ENCODE measurements at regions not wholly inside any gene's neighbourhood (a gene's known extent, or its start where the extent isn't known, plus 50 kb on each side); places are given as distances from the start of the nearest gene placed in this dataset.

DNA sequence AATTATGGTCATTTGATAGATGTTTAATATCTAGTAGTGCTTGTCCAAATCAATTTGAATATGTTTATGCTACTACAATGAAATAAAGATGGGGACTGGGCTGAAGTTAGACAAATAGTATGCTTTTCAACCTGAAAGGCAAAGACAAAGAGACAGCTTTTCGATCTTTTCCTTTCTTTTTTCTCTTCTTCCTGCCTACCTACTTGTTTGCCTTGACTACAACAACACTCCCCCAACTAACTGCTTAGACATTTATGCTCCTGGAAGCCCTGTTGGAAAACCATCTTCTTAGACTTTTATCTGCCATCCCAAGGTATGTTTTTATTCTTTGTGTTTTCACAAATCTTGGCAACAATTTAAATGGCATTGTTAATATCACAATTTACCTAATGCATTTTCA is 374.4 kb upstream of the DDI1 start:
- H3K9ac ChIP-seq (ENCODE audit: low read depth in 1 of 2, low read length in 2 of 2) = no peak overlapping the region
- no peaks in the 10 kb centered on the region for H3K9me3 ChIP-seq (ENCODE audit: control insufficient read depth in 4 of 4, low read length in 3 of 4)
- H3K27ac ChIP-seq (ENCODE audit: low read depth in 1 of 2, low read length in 2 of 2) = no peak overlapping the region
- TF ChIP-seq, protein P1, sequence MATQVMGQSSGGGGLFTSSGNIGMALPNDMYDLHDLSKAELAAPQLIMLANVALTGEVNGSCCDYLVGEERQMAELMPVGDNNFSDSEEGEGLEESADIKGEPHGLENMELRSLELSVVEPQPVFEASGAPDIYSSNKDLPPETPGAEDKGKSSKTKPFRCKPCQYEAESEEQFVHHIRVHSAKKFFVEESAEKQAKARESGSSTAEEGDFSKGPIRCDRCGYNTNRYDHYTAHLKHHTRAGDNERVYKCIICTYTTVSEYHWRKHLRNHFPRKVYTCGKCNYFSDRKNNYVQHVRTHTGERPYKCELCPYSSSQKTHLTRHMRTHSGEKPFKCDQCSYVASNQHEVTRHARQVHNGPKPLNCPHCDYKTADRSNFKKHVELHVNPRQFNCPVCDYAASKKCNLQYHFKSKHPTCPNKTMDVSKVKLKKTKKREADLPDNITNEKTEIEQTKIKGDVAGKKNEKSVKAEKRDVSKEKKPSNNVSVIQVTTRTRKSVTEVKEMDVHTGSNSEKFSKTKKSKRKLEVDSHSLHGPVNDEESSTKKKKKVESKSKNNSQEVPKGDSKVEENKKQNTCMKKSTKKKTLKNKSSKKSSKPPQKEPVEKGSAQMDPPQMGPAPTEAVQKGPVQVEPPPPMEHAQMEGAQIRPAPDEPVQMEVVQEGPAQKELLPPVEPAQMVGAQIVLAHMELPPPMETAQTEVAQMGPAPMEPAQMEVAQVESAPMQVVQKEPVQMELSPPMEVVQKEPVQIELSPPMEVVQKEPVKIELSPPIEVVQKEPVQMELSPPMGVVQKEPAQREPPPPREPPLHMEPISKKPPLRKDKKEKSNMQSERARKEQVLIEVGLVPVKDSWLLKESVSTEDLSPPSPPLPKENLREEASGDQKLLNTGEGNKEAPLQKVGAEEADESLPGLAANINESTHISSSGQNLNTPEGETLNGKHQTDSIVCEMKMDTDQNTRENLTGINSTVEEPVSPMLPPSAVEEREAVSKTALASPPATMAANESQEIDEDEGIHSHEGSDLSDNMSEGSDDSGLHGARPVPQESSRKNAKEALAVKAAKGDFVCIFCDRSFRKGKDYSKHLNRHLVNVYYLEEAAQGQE (IDR thresholded peaks at IDR 0.05) = no peak
- TF ChIP-seq, protein P2, sequence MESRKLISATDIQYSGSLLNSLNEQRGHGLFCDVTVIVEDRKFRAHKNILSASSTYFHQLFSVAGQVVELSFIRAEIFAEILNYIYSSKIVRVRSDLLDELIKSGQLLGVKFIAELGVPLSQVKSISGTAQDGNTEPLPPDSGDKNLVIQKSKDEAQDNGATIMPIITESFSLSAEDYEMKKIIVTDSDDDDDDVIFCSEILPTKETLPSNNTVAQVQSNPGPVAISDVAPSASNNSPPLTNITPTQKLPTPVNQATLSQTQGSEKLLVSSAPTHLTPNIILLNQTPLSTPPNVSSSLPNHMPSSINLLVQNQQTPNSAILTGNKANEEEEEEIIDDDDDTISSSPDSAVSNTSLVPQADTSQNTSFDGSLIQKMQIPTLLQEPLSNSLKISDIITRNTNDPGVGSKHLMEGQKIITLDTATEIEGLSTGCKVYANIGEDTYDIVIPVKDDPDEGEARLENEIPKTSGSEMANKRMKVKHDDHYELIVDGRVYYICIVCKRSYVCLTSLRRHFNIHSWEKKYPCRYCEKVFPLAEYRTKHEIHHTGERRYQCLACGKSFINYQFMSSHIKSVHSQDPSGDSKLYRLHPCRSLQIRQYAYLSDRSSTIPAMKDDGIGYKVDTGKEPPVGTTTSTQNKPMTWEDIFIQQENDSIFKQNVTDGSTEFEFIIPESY (IDR thresholded peaks at IDR 0.05) = no peak
- TF ChIP-seq HNF4G (IDR thresholded peaks at IDR 0.05) (no peak), FOXA1 (IDR thresholded peaks at IDR 0.05) (no peak), HNF4A (conservative IDR thresholded peaks at IDR 0.05) (no peak), GABPA (IDR thresholded peaks at IDR 0.05 in 1 of 2, conservative IDR thresholded peaks at IDR 0.05 in 1 of 2) (no peak), YY1 (IDR thresholded peaks at IDR 0.05) (no peak), SP1 (IDR thresholded peaks at IDR 0.05) (no peak), FOXA2 (IDR thresholded peaks at IDR 0.05) (no peak), EGR1 (IDR thresholded peaks at IDR 0.05; ENCODE audit: low read depth in 2 of 2) (no peak)
- TF ChIP-seq, protein P3, sequence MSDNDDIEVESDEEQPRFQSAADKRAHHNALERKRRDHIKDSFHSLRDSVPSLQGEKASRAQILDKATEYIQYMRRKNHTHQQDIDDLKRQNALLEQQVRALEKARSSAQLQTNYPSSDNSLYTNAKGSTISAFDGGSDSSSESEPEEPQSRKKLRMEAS (IDR thresholded peaks at IDR 0.05) = no peak
- TF ChIP-seq, protein P4, sequence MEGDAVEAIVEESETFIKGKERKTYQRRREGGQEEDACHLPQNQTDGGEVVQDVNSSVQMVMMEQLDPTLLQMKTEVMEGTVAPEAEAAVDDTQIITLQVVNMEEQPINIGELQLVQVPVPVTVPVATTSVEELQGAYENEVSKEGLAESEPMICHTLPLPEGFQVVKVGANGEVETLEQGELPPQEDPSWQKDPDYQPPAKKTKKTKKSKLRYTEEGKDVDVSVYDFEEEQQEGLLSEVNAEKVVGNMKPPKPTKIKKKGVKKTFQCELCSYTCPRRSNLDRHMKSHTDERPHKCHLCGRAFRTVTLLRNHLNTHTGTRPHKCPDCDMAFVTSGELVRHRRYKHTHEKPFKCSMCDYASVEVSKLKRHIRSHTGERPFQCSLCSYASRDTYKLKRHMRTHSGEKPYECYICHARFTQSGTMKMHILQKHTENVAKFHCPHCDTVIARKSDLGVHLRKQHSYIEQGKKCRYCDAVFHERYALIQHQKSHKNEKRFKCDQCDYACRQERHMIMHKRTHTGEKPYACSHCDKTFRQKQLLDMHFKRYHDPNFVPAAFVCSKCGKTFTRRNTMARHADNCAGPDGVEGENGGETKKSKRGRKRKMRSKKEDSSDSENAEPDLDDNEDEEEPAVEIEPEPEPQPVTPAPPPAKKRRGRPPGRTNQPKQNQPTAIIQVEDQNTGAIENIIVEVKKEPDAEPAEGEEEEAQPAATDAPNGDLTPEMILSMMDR (IDR thresholded peaks at IDR 0.05; ENCODE audit: low read depth, low read length, missing input control) = no peak
- no peak overlapping the region for H3K4me3 ChIP-seq (ENCODE audit: low read depth in 1 of 3, low read length in 3 of 3)
- H3K36me3 ChIP-seq (ENCODE audit: control insufficient read depth in 4 of 4, insufficient read depth in 3 of 4, low read depth in 1 of 4, low read length in 3 of 4) = no peaks in the 10 kb centered on the region
- DNase-seq (ENCODE audit: low spot score) = no peak
- H3K27me3 ChIP-seq (ENCODE audit: control insufficient read depth in 4 of 4, insufficient read depth in 4 of 4, low read length in 3 of 4) = no peaks in the 10 kb centered on the region
- H3K4me1 ChIP-seq (ENCODE audit: control insufficient read depth in 4 of 4, insufficient read depth in 4 of 4, low read length in 3 of 4) = no peaks in the 10 kb centered on the region
- WGBS = 0% methylated on average over 1 of the region's 1 CpG

DNA sequence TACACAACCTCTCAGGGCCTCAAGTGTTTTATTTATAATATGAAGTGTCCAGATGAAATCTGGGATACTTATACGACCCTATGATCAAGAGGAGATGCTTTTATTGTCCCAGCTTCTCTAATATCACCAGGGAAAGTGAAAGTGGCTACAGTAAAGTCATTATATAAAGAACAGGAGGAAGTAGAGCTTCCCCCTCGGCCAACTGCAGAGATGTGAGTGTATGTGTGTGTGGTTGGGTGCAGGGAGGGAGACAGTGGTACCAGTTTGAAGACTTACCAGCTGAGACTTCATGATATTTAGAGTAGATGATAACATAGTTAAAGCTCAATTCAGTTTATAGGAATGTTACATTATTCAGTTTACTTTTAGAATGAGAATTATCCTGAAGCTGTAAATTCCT is 373.6 kb upstream of the DDI1 start:
- no peaks in the 10 kb centered on the region for H3K9me3 ChIP-seq (ENCODE audit: control insufficient read depth in 4 of 4, low read length in 3 of 4)
- H3K27ac ChIP-seq (ENCODE audit: low read depth in 1 of 2, low read length in 2 of 2) = no peak overlapping the region
- no peak overlapping the region for H3K4me3 ChIP-seq (ENCODE audit: low read depth in 1 of 3, low read length in 3 of 3)
- H3K9ac ChIP-seq (ENCODE audit: low read depth in 1 of 2, low read length in 2 of 2) = no peak overlapping the region
- no peak for TF ChIP-seq RAD21 (IDR thresholded peaks at IDR 0.05)
- no peak for TF ChIP-seq NR2F2 (IDR thresholded peaks at IDR 0.05)
- no peak for TF ChIP-seq RXRA (IDR thresholded peaks at IDR 0.05)
- H3K27me3 ChIP-seq (ENCODE audit: control insufficient read depth in 4 of 4, insufficient read depth in 4 of 4, low read length in 3 of 4) = no peaks in the 10 kb centered on the region
- H3K36me3 ChIP-seq (ENCODE audit: control insufficient read depth in 4 of 4, insufficient read depth in 3 of 4, low read depth in 1 of 4, low read length in 3 of 4) = no peaks in the 10 kb centered on the region
- WGBS = 54% methylated on average over 2 of the region's 2 CpGs
- no peak for DNase-seq (ENCODE audit: low spot score)
- no peaks in the 10 kb centered on the region for H3K4me1 ChIP-seq (ENCODE audit: control insufficient read depth in 4 of 4, insufficient read depth in 4 of 4, low read length in 3 of 4)

All from liver (tissue), 8 donors.